Liver (tissue), 8 donors: ENCODE measurements at regions not wholly inside any gene's neighbourhood (a gene's known extent, or its start where the extent isn't known, plus 50 kb on each side); places are given as distances from the start of the nearest gene placed in this dataset.

Experiments used
- DNase-seq: peaks from one replicate; pipeline ENCODE4 v3.0.0-alpha.2; 2017; ENCODE audit warnings: low spot score
- H3K27ac ChIP-seq, 2 donors: one replicate each; pipeline ENCODE4 v1.7.0; 2013; ENCODE audit warnings: inconsistent platforms in 2 of 2, low read length in 2 of 2, control low read depth in 1 of 2, low read depth in 1 of 2, mild to moderate bottlenecking in 1 of 2
- H3K27me3 ChIP-seq, 4 donors: one replicate each; pipeline versions ENCODE4 v1.6.1 to v1.7.0; 2013; ENCODE audit warnings: low read length in 3 of 4, inconsistent platforms in 1 of 4, mild to moderate bottlenecking in 1 of 4, moderate library complexity in 1 of 4; ENCODE audit not compliant: control insufficient read depth in 4 of 4, insufficient read depth in 4 of 4
- H3K36me3 ChIP-seq, 4 donors: one replicate each; pipeline versions ENCODE4 v1.6.1 to v1.7.0; 2013; ENCODE audit warnings: low read length in 3 of 4, mild to moderate bottlenecking in 3 of 4, low read depth in 1 of 4, moderate library complexity in 1 of 4; ENCODE audit not compliant: control insufficient read depth in 4 of 4, insufficient read depth in 3 of 4
- H3K4me1 ChIP-seq, 4 donors: one replicate each; pipeline versions ENCODE4 v1.6.1 to v1.7.0; 2013; ENCODE audit warnings: low read length in 3 of 4, mild to moderate bottlenecking in 3 of 4, moderate library complexity in 1 of 4; ENCODE audit not compliant: control insufficient read depth in 4 of 4, insufficient read depth in 4 of 4
- H3K4me3 ChIP-seq, 3 donors: one replicate each; pipeline versions ENCODE4 v1.6.1 to v1.7.0; 2013; ENCODE audit warnings: low read length in 3 of 3, control low read depth in 1 of 3, low read depth in 1 of 3, mild to moderate bottlenecking in 1 of 3
- H3K9ac ChIP-seq, 2 donors: one replicate each; pipeline ENCODE4 v1.7.0; 2013; ENCODE audit warnings: low read length in 2 of 2, mild to moderate bottlenecking in 2 of 2, moderate library complexity in 2 of 2, control low read depth in 1 of 2, low read depth in 1 of 2
- H3K9me3 ChIP-seq, 4 donors: one replicate each; pipeline versions ENCODE4 v1.6.1 to v1.7.0; 2013; ENCODE audit warnings: low read length in 3 of 4; ENCODE audit not compliant: control insufficient read depth in 4 of 4
- ATF3 ChIP-seq: IDR thresholded peaks from 2 replicates; pipeline ENCODE4 v1.6.1; 2016; ENCODE audit warnings: antibody characterized with exemption
- CTCF ChIP-seq: fragments of 150-350 bp; IDR thresholded peaks from 2 replicates; pipeline ENCODE4 v1.5.1; 2017; ENCODE audit warnings: improper control_type of control experiment, low read depth, low read length; ENCODE audit not compliant: missing input control
- EGR1 ChIP-seq, 2 donors: IDR thresholded peaks; 2 replicates each; pipeline ENCODE4 v1.6.1; 2016 to 2018; ENCODE audit warnings: antibody characterized with exemption in 2 of 2, low read depth in 2 of 2
- FOXA1 ChIP-seq: IDR thresholded peaks from 2 replicates; pipeline ENCODE4 v1.6.1; 2016; ENCODE audit warnings: antibody characterized with exemption
- FOXA2 ChIP-seq: IDR thresholded peaks from 2 replicates; pipeline ENCODE4 v1.6.1; 2016; ENCODE audit warnings: antibody characterized with exemption
- GABPA ChIP-seq, 2 donors: IDR thresholded peaks in 1 of 2; conservative IDR thresholded peaks in 1 of 2; 2 replicates each; pipeline ENCODE4 v1.6.1; 2016; ENCODE audit warnings: antibody characterized with exemption in 2 of 2, mild to moderate bottlenecking in 1 of 2, moderate library complexity in 1 of 2
- HNF4A ChIP-seq, 2 donors: conservative IDR thresholded peaks; 2 replicates each; pipeline ENCODE4 v1.6.1; 2016; ENCODE audit warnings: antibody characterized with exemption in 2 of 2, mild to moderate bottlenecking in 2 of 2
- HNF4G ChIP-seq: IDR thresholded peaks from 2 replicates; pipeline ENCODE4 v1.6.1; 2016; ENCODE audit warnings: antibody characterized with exemption
- JUND ChIP-seq, 2 donors: IDR thresholded peaks; 2 replicates each; pipeline ENCODE4 v1.6.1; 2016; ENCODE audit warnings: antibody characterized with exemption in 2 of 2
- MAX ChIP-seq: IDR thresholded peaks from 2 replicates; pipeline ENCODE4 v1.6.1; 2016; ENCODE audit warnings: antibody characterized with exemption
- NR2F2 ChIP-seq: IDR thresholded peaks from 2 replicates; pipeline ENCODE4 v1.6.1; 2016; ENCODE audit warnings: antibody characterized with exemption
- RAD21 ChIP-seq, 2 donors: IDR thresholded peaks; 2 replicates each; pipeline ENCODE4 v1.6.1; 2016; ENCODE audit warnings: antibody characterized with exemption in 2 of 2, mild to moderate bottlenecking in 2 of 2
- REST ChIP-seq: IDR thresholded peaks from 2 replicates; pipeline ENCODE4 v1.6.1; 2016; ENCODE audit warnings: antibody characterized with exemption, mild to moderate bottlenecking
- RXRA ChIP-seq, 2 donors: IDR thresholded peaks; 2 replicates each; pipeline ENCODE4 v1.6.1; 2017 to 2018; ENCODE audit warnings: antibody characterized with exemption in 2 of 2, mild to moderate bottlenecking in 1 of 2
- SP1 ChIP-seq: IDR thresholded peaks from 2 replicates; pipeline ENCODE4 v1.6.1; 2018; ENCODE audit warnings: antibody characterized with exemption, mild to moderate bottlenecking
- TAF1 ChIP-seq: conservative IDR thresholded peaks from 2 replicates; pipeline ENCODE4 v1.6.1; 2016; ENCODE audit warnings: antibody characterized with exemption, mild to moderate bottlenecking
- YY1 ChIP-seq: IDR thresholded peaks from 2 replicates; pipeline ENCODE4 v1.6.1; 2016; ENCODE audit warnings: antibody characterized with exemption, mild to moderate bottlenecking
- ZBTB33 ChIP-seq: IDR thresholded peaks from 2 replicates; pipeline ENCODE4 v1.6.1; 2016; ENCODE audit warnings: antibody characterized with exemption
- WGBS: extraction: QIAGEN DNeasy Blood & Tissue Kit; methylation state at CpG from one replicate; pipeline ENCODE4 v1.1.7; 2013; 5-methylcytosine and 5-hydroxymethylcytosine counted together
- donor health status: healthy.
- donor health status: healthy.
- donor health status: healthy.
- donor health status: healthy.
- donor health status: healthy.

GRCh38 chr3:72280876-72281275 is 495.9 kb upstream of the PROK2 start:
- WGBS = 76% methylated on average over 6 of the region's 6 CpGs
- no peak for DNase-seq
- Histone ChIP-seq H3K4me3 (no peak overlapping the region), H3K9me3 (peaks cover 1 to 9% (median 2%) of the 10 kb centered on the region in 4 donors), H3K9ac (no peak overlapping the region), H3K36me3 (no peaks in the 10 kb centered on the region), H3K27me3 (no peaks in the 10 kb centered on the region), H3K4me1 (no peaks in the 10 kb centered on the region), H3K27ac (no peak overlapping the region)
- TF ChIP-seq FOXA1 = no peak
- TF ChIP-seq FOXA2 = no peak
- no peak for TF ChIP-seq EGR1 (IDR thresholded peaks at IDR 0.05; ENCODE audit: low read depth in 2 of 2)
- no peak for TF ChIP-seq HNF4G
- no peak for TF ChIP-seq REST
- no peak for TF ChIP-seq NR2F2
- no peak for TF ChIP-seq TAF1
- no peak for TF ChIP-seq SP1
- TF ChIP-seq HNF4A (conservative IDR thresholded peaks at IDR 0.05) = no peak
- no peak for TF ChIP-seq ZBTB33
- no peak for TF ChIP-seq YY1
- no peak for TF ChIP-seq MAX
- TF ChIP-seq CTCF = no peak
- TF ChIP-seq GABPA (IDR thresholded peaks at IDR 0.05 in 1 of 2, conservative IDR thresholded peaks at IDR 0.05 in 1 of 2) = no peak
- TF ChIP-seq RXRA (IDR thresholded peaks at IDR 0.05) = no peak
- no peak for TF ChIP-seq ATF3
- no peak for TF ChIP-seq JUND (IDR thresholded peaks at IDR 0.05)
- TF ChIP-seq RAD21 (IDR thresholded peaks at IDR 0.05) = no peak

GRCh38 chr3:72279631-72280041 is 494.7 kb upstream of the PROK2 start:
- H3K27ac ChIP-seq = no peak overlapping the region
- 81% methylated on average over 6 of the region's 6 CpGs for WGBS

More at GRCh38 chr3:72279631-72280041, 494.7 kb upstream of the PROK2 start:
- Histone ChIP-seq H3K9me3 (peaks cover 1 to 9% (median 2%) of the 10 kb centered on the region in 4 donors), H3K4me3 (no peak overlapping the region), H3K4me1 (peaks cover 0 to 3% (median 0%) of the 10 kb centered on the region in 4 donors), H3K9ac (no peak overlapping the region), H3K27me3 (no peaks in the 10 kb centered on the region), H3K36me3 (no peaks in the 10 kb centered on the region)
- DNase-seq = no peak
- no peak for TF ChIP-seq ZBTB33
- TF ChIP-seq JUND (IDR thresholded peaks at IDR 0.05) = no peak
- TF ChIP-seq RAD21 (IDR thresholded peaks at IDR 0.05) = no peak
- TF ChIP-seq REST = no peak
- TF ChIP-seq FOXA2 = no peak
- no peak for TF ChIP-seq ATF3
- TF ChIP-seq NR2F2 = no peak
- no peak for TF ChIP-seq YY1
